NCI-H1105 (cell line): ENCODE measurements at regions not wholly inside any gene's neighbourhood (a gene's known extent, or its start where the extent isn't known, plus 50 kb on each side); places are given as distances from the start of the nearest gene placed in this dataset.

Experiments
- DNase-seq: peaks from one replicate; lab custom pipeline; 2025; lab: John Stamatoyannopoulos, UW

DNA sequence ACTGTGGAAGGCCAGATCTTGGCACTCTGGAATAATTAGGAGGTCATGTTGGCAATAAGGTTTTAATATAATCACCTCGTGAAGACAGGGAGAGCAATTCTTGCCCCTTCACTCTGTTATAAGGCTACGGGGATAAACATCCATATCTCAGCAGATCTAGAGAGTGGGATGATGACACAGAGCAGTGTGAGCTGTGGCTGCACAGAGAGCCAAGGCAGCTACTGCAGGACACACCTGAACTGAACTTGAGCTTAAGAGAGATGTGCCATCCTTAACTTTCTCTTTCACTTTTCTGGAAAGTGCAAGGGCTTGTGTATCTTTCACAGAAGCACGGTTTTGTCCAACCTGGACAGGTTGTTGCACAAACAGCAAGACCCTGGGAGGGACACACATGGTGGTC lies 174.7 kb downstream of the GATA3 start:
- DNase-seq: no peak

DNA sequence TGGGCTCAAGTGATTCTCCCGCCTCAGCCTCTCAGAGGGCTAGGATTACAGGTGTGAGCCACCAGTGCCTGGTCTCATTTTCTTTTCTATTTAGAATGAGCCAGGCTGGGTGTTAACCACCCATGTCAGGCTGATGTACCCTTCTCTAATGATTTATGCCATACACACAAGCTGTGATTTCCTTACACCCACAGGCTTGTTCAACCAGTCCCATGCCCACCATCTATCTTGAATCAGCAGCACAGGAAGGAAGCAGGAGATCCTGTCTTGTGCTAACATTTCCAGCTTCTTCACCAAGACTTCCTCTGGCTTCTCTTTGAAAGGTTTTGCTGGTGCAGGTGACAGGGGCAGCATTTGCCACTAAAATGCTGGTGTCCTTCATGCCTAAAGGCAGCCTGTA lies 176.4 kb downstream of the GATA3 start:
- no peak for DNase-seq

DNA sequence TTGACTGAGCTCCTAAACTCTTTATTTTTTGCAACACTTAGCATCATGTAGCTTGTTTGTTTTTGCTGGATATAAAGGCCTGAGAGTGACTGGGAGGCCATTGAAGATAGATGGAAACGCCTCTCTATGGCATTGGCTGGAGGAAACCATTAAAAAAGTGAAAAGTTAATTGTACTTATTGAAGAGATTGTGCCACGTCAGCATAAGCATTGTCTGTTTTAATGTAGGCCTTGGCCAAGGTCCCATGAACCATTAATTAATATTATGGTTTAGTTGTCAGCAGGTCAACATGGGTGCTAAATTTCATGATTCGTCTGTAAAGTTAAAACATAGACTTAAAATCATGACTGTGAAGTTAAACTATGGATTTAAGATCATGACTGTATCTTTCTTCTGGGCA lies 178.6 kb downstream of the GATA3 start:
- no peak for DNase-seq

DNA sequence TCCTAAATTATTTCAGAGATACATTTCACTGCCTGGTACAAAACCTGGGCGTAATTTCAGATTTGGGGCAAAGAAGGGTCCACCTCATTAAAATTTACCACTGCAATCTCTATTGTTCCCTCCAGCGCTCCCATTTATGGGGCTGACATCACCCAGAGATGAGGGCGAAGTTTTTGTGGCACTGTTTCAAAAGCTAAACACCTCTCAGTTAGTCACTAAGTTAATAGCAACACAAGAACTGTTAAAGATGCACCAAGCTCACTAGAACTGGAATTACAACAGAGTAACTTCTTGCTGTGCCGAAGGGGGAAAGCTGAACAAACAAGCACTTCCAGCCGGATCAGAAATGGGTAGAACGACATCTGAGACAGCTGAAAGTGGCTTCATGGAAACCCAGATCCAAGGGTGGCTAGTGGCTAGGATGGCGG lies 179.4 kb downstream of the GATA3 start:
- no peak for DNase-seq

DNA sequence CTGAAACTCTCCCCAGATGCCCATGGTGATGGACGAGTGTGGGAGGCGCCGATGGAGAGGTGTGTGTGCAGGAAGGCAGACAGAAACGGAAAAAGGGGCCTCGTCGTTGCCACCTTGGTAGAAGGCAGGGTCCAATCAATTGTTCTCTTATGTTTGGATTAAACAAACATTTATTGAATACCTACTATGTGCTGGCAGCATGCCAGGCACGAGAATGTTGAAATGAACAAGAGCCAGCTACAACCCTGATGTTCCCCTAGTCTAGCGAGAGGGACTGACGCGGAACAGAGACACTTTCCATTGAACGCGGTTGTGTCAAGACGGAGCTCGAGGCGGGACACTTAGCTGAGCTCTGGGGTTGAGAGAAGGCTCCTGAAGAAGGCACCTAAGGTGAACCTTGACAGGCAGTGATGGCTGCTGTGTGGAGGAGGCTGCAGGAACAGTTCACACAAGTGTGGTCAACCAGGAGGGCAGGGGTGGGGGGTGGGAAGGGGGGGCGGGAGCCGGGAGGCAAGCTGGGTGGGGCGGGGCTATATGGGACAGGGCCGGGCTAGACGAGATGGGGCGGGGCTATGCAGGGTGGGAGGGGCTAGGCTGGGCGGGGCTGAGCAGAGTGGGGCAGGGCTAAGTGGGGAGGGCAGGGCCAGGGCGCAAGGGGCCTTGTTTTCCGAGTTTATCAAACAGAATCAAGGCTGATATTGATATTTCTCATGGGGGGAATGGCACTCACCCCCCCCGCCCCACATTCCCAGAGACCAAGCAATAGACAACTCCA lies 181.0 kb downstream of the GATA3 start:
- DNase-seq: no peak

DNA sequence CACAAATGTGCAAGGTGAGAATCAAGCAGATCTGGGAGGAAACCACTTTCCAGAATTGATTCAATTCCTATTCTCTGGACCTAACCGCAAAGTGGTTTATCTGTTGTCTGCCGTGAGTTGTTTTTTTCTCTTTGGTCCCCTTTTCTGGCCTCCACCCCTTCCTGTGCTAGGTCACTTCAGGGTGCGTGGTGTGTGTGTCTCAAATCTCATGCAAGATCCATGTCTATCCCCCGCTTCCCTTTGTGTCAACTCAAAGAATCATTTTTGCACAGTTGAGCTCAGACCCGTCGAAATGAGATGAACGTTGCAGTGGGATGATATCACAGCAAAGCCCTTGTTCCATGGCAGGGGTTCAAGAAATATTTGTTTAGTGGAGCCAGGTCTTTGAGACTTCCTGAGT lies 184.5 kb downstream of the GATA3 start:
- no peak for DNase-seq

DNA sequence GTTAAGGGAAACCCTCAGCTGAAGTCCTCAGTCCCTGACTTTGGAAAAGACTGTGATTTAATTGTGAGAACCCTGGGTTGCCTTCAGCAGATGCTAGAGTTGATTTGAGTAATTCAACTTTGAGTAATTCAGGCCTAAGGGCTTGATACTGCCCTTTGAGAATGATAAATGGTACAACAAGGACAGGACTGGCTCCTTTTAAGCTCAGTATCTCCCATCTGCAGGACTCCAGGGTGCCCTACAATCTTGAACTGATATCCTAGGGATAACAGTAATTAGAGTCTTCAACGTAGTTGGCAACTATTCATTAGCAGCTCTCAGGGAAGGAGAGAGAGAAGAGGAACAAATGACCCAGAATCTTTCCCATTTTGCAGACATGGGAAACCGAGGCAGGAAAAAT lies 186.4 kb downstream of the GATA3 start:
- DNase-seq: no peak

DNA sequence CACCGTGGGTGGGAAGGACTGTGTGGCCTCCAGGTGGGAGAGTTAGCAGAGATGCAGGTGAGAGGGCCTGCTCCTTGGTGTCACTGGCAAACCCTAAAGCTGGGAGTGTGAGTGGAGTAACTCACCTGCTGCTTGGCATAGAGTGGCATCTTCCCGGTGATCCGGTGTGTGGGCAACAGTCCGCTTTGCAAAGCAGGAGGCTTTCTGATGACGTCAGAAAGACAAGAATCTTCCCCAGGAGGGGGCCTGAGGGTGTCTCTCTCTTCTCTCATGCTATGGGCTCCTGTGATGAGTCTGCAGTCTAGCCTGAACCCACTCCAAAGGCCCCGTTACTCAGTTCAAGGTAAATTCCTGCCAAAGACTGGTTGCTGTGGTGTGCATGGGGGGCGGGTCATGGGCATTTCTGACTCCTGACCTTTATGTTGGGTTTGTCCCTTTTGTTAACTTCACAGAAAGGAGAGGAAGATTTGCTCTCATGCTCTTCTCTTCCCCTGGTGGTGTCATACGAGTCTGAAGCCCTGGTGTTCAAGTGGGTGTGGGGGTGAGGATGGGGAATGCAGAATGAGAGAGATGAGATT lies 187.9 kb downstream of the GATA3 start:
- no peak for DNase-seq

DNA sequence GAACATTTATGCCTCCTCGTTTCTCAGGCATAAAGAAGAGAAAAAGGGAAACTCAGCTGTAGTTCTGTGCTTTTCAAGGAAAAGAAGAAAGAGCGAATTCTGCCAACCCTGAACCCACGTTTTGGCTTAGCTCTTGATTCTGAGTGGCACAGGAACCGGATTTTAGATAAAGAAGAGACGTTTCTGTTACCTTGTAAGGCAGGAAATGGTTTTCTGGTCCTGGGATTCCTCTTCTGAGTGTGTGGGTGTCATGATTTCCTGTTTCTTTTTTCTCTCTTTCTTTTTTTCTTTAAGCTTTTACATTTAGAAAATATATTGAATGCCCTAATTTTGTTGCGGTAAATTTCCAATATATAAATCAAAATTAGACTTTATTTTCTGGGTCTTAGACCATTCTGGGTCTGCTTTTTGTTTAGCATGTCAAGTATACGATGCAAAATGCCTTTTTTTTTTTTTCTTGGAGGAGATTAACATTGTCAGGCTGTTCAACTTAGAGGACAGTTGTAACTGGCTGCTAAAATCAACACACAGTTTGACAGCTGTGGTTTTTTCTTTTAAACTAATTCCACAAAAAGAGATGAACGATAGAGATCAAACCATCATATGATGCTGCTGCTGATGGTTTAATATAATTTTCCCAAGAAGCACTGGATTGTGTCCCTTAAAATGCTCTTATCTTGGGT lies 190.8 kb downstream of the GATA3 start:
- no peak for DNase-seq

DNA sequence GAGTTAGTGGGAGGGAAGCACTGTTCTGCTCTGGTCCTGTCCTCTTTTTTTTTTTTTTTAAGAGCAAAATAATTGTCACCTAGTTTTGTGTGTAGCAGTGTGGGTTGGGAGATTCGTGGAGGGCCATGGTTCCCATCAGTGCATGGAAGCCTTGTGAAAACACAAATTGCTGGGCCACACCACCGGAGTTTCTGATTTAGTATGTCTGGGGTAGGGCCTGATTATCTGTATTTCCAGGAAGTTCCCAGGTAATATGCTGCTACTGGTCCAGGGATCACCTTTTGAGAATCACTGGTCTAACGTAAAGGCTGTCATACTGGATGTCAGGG lies 191.3 kb downstream of the GATA3 start:
- no peak for DNase-seq

DNA sequence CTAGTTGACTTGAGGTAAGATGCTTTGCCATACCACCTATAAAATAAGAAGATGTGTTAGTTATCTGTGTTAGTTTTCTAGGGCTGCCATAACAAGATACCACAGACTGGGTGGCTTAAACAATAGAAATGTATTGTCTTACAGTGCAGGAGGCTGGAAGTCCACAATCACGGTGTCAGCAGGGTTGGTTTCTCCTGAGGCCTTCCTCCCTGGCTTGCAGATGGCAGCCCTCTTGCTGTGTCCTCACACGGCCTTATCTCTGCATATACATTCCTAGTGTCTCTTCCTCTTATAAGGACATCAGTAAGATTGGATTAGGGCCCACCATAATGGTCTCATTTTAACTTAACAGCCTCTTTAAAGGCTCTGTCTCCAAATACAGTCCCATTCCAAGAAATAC lies 192.1 kb downstream of the GATA3 start:
- DNase-seq: no peak

DNA sequence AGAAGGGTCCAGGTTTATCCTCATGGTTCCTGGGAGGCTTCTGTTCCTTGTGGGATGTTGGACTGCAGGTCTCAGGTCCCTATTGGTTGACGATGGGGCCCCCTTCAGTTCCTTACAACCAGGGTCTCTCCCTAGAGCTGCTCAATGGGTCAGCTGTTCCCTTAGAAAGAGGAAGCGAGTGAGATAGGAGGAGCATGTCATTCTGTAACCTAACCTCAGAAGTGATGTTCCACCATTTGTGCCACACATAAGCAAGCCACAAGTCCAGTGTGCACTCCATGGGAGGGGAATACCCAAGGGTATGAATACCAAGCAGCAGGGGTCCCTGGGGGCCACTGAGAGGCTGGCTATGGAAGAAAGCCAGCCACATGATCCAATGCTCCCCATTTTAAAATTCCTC lies 192.7 kb downstream of the GATA3 start:
- no peak for DNase-seq

DNA sequence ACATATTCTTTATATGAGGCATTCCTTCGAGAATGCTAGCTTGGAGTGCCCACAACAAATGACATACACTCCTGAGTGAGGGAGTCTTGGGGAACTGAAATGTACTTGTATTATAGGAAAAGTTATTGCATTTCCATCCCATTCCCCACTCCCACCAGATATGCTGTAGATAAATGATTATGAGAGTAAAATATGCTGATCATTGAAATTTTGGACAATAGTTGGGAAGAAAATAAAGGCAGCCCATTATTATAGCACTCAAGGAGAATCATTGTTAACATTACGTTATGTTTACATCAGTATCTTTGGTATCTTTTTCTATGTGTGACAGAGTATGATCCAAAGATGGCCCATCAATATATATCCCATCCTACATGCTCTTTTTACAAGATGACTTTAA lies 194.4 kb downstream of the GATA3 start:
- no peak for DNase-seq

DNA sequence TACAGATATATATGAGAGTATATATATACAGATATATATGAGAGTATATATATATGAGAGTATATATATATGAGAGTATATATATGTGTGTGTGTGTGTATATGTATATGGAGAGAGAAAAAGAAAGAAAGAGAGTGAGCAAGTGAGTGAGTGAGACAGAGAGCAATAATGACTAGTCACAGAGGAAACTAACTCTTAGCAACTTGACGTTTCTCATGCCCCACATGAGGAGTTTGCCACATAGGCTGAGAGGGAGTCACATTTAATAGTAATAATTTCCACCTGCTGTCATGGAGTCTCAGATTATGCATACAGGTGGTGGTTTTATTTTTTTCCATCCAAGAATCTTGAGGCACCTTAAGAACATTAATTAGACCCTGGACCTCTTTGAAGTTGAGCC lies 199.9 kb downstream of the GATA3 start:
- no peak for DNase-seq

DNA sequence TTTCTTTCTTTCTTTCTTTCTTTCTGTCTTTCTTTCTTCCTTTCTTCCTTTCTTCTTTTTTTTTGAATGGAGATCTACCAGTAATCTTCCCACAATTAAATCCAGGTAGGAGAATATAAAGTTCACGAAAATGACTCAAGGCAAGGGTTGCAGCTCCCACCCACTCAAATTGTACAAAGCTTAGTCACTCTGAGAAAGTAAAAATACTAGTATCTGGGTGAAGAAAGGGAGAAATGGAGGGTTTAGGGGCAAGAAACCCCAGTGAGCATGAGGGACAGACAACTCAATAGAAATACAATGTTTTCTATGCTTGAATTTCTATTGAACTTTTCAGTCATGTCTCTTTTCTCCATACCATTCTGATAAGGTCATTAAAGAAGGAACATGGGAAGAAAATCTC lies 200.8 kb downstream of the GATA3 start:
- DNase-seq: no peak

DNA sequence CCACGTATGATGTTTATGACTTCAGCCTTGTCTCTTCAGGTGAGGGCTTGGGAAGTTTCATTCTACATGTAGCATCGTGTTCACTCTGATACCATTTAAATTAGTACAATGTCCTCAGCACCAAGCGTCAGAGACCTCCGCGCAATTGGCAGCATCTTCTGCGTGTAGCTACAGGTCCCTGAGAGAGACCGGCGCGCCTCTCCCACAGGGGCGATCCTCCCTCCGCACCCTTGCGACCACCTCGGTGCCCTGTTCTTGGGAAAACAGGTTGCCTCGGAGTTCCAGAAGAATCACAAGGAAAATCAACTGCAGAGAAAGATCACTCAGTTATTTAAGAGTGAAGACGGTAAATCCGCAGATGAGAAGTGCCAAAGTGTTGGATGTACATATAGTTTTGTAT lies 206.2 kb downstream of the GATA3 start:
- DNase-seq: no peak

DNA sequence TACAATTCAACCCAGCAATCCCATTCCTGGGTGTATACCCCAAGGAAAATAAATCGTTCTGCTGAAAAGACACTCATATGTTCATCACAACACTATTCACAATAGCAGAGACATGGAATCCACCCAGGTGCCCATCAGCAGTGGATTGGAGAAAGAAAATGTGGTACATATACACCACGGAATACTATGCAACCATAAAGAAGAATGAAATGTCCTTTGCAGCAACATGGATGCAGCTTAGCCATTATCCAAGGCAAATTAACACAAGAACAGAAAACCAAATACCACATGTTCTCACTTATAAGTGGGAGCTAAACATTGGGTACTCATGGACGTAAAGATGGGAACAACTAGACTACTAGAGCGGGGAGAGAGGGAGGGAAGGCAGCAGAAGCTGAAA lies 207.8 kb downstream of the GATA3 start:
- DNase-seq: no peak

DNA sequence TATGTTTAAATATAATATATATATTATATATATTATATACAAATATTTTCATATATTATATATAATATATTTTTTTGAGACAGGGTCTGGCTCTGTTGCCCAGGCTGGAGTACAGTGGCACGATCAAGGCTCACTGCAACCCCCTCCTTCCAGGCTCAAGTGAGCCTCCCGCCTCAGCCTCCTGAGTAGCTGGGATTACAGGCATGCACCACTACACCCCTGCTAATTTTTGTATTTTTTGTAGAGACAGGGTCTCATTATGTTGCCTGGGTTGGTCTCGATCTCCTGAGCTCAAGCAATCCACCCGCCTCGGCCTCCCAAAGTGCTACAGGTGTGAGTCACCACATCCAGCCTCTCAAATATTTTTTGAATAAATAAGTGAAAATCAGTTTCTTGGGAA lies 215.5 kb downstream of the GATA3 start:
- no peak for DNase-seq

DNA sequence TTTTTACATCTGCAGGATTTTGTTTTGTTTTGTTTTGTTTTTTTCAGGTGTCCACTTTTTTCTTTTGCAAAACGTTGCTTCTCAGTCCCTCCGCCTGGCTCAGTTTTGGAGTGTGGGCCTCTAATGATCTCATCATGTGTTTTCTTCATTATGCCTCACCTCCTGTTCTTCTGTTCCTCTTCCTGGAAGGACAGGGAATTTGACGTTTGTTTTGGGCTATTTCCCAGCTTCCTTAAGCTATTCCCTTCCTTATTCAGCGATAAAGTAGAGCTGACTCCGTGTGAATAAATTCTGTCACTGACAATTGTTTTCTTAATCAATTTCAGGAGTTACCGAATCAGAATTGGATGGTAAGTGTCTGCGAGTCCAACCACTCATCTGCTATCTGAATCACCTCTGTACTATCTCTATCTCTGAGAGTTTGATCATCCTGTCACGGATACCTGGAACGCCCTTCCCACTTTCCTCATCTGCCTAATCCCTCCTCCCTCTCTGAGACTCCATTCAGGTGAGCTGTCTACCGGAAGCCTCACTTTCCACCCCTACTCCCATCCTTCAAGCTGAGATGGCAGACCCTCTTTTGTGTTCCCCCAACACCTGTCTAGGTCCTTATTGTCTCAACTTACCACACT lies 218.4 kb downstream of the GATA3 start:
- DNase-seq: no peak

DNA sequence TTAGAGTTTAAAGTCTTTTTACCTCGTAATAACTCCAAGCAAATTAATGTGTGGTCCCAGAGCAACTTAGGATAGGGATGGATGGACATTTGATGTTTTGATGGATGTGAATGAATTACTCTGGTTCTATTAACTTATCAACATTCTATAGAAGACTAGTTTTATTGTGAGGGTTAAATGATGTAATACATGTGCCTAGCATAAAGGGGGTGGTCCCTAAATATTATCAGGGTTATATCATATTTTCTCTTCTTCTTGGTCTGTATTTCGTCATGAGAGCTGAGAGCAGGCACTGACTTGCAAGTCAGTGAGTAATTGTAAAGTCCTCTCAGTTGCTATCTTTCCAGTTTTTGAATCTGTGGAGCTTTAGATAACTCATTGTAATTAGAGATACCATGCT lies 219.3 kb downstream of the GATA3 start:
- no peak for DNase-seq

DNA sequence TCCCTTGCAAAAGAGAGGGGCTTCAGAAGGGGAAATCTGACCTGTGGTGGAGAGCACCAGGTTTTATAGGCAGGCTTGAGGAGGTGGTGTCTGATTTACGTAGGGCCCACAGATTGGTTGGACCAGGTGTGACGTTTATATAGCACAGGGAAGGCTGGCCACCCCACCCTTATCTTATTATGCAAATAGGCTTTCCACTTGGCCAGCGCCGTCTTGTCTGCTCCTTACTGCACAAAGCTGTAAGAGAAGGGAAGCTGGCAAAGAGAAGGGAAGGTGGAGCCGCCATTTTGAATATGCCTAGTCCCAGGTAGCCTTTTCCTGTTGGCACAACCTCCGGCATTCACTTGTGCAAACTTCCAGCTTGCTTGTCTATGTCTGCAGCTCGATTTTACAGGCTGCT lies 221.4 kb downstream of the GATA3 start:
- no peak for DNase-seq

DNA sequence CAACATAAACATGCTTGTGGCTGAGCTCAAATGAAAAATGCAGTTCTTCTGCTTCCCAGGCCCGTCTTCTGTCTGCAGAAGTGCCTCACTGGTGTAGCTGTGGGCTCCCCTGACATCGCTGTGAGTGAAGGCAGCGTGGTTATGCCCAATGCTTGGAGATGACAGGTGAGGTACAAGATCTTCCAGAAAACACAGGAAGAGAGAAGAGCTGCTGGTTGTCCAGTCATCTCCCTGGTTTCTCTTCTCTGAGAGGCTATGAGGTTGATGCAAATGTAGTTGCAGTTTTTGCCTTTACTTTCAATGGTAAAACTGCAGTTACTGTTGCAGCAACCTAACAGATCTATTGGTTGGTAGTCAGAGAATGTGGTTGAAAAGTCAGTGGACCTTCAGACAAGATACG lies 223.6 kb downstream of the GATA3 start:
- no peak for DNase-seq

DNA sequence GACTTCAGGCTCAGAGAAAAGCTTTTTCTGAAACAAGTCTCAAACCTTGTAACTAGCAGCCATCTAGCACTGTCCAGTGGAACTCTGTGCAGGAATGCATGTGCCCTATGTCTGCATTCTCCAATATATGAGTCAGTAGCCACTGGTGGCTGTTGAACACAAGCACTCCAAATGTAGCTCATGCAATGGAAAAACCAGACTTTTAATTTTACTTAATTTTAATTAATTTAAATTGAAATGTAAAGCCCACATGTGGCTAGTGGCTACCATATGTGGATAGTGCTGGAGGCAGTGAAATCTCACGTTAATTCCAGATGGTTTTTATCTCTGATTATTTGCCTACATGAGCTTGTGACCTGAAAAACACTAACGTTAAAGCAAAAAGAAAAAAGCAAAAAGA lies 225.1 kb downstream of the GATA3 start:
- DNase-seq: no peak
